SK-N-MC (cell line): ENCODE measurements at regions not wholly inside any gene's neighbourhood (a gene's known extent, or its start where the extent isn't known, plus 50 kb on each side); places are given as distances from the start of the nearest gene placed in this dataset.

Experiments used
- DNase-seq: peaks from one replicate; pipeline ENCODE4 v3.0.0-alpha.2; 2011; ENCODE audit warnings: low read depth, low spot score
- H3K27ac ChIP-seq: fragments of 200-600 bp; sonication (generic); 2 replicates; pipeline ENCODE4 v1.5.1; 2016; ENCODE audit warnings: mixed run types
- H3K36me3 ChIP-seq: fragments of 200-600 bp; sonication (generic); 2 replicates; pipeline ENCODE4 v1.6.1; 2017; ENCODE audit warnings: antibody characterized with exemption, low read length, mixed read lengths; ENCODE audit not compliant: insufficient read depth
- H3K4me3 ChIP-seq: fragments of 200-600 bp; sonication (generic); 2 replicates; pipeline ENCODE4 v1.5.1; 2016
- H3K9ac ChIP-seq: fragments of 200-600 bp; sonication (generic); 2 replicates; pipeline ENCODE4 v1.8.0; 2017; ENCODE audit warnings: mixed run types, mixed read lengths; ENCODE audit not compliant: insufficient read length
- H3K9me3 ChIP-seq: fragments of 200-600 bp; sonication (generic); 2 replicates; pipeline ENCODE4 v1.6.1; 2017; ENCODE audit warnings: low read depth, mild to moderate bottlenecking, antibody characterized with exemption, low read length, moderate library complexity, mixed read lengths
- EZH2 ChIP-seq: fragments of 200-600 bp; sonication (generic); IDR thresholded peaks from one replicate; pipeline ENCODE4 v1.6.1; 2017; ENCODE audit warnings: antibody characterized with exemption
- FOXP2 ChIP-seq: optimal IDR thresholded peaks from 2 replicates; pipeline ENCODE3; 2011; ENCODE audit warnings: mild to moderate bottlenecking, moderate library complexity; ENCODE audit not compliant: insufficient read depth; ENCODE audit errors: extremely low read length, control extremely low read depth
- POLR2AphosphoS5 ChIP-seq: IDR thresholded peaks from 2 replicates; pipeline ENCODE4 v1.6.1; 2012; ENCODE audit warnings: mild to moderate bottlenecking, low read depth, low read length, borderline replicate concordance

DNA sequence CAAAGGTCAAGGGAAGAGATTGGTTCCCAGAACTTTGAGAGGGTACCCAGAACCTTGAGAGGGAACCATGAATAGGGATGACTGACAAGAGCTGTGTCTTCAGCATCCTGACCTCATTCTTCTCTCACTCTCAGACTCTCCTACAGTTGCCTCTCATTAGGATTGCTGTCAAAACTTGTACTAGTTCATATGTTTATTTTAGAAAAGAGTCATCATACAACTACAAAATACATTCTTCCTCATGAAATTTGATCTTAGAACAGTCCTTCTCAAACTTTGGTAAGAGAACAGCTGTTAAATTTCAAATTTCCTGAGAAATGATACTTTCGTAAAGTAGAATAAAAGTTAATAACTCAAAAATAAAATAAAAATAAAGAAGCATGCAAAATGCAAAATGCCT lies 161.4 kb upstream of the ZRANB2 start:
- no peak overlapping the region for H3K9ac ChIP-seq
- no peak for TF ChIP-seq POLR2AphosphoS5
- TF ChIP-seq FOXP2: no peak
- no peak for TF ChIP-seq EZH2
- no peaks in the 10 kb centered on the region for H3K36me3 ChIP-seq
- no peak for DNase-seq
- H3K9me3 ChIP-seq: no peaks in the 10 kb centered on the region
- H3K27ac ChIP-seq: no peak overlapping the region
- H3K4me3 ChIP-seq: no peak overlapping the region

DNA sequence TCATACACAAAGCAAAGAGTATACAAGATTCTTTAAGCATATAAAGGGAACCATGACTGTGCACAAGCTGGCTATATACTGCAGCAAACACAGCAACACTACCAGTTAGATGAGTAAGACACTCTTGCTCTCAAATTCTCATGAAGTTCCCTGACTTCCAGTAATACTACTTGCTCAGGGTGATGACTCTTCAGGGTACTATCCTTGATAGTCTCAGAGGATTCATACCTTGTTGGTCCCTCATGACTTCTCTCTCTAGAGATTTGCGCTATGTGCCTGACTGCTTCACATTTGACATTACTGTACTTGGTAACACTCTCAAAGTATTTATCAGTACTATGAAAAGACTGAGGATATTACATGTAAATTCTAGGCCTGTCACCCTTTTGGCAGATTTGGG lies 159.8 kb upstream of the ZRANB2 start:
- no peak overlapping the region for H3K9ac ChIP-seq
- no peaks in the 10 kb centered on the region for H3K36me3 ChIP-seq
- TF ChIP-seq FOXP2 (no peak), POLR2AphosphoS5 (no peak), EZH2 (no peak)
- H3K4me3 ChIP-seq: no peak overlapping the region
- no peak for DNase-seq
- no peaks in the 10 kb centered on the region for H3K9me3 ChIP-seq
- no peak overlapping the region for H3K27ac ChIP-seq

DNA sequence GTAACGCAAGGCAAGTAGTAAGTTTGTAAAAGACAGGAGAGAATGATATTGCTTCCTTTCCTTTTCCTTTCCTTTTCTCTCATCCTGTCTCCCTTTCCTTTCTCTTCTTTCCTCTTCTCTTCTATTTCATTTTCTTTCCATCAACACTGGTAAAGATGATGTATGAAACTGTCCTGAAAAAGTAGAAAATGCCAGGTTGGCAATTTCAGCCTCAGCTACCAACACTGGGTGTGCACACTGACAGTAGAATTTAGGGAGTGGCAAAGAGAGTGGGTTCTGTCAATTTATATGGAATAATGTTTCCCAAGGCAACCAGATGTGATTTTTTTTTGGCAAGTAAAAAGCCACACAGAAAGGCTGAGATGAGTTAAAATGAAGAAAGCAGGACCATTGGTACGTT lies 155.7 kb upstream of the ZRANB2 start:
- H3K9ac ChIP-seq: no peak overlapping the region
- H3K36me3 ChIP-seq: no peaks in the 10 kb centered on the region
- H3K9me3 ChIP-seq: no peaks in the 10 kb centered on the region
- DNase-seq: no peak
- TF ChIP-seq FOXP2: no peak
- TF ChIP-seq EZH2: no peak
- no peak for TF ChIP-seq POLR2AphosphoS5
- H3K4me3 ChIP-seq: no peak overlapping the region
- H3K27ac ChIP-seq: no peak overlapping the region

DNA sequence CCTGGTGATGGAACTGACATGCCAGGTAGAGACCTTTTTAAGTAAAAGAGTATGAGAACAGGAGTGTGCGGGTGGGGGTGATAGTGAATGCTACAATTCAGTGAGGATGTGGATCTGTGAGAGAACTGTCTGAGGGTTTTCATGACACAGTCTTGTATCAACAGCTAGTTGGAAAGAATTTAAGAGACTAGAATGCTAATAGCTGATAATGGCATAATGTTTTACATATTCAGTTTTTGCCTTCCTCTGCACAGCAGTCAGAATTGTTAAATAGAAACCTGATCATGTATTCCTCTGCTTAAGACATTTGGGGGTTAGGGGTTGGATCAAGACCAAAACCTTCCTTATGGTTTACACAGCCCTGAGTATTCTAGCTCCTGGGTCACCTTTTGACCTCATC lies 152.8 kb upstream of the ZRANB2 start:
- Histone ChIP-seq H3K9me3 (no peaks in the 10 kb centered on the region), H3K4me3 (no peak overlapping the region), H3K9ac (no peak overlapping the region), H3K27ac (no peak overlapping the region), H3K36me3 (no peaks in the 10 kb centered on the region)
- DNase-seq: no peak
- TF ChIP-seq EZH2 (no peak), POLR2AphosphoS5 (no peak), FOXP2 (no peak)

DNA sequence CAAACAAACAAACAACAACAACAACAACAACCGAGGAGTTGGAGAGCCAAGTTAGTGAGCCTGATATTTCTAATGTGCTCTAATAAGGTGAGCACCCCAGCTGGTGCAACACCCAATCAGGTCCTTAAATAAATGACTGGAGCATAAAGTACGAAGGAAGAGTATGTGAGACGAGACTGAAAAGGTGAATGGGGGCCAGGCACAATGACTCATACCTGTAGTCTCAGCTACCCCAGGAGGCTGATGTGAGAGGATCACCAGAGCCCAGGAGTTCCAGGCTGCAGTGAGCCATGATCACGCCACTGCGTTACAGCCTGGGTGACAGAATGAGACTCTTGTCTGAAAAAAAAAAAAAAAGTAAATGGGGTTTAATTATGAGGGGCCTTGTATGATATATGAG lies 152.0 kb upstream of the ZRANB2 start:
- no peak overlapping the region for H3K9ac ChIP-seq
- TF ChIP-seq EZH2: no peak
- no peaks in the 10 kb centered on the region for H3K9me3 ChIP-seq
- H3K4me3 ChIP-seq: no peak overlapping the region
- H3K36me3 ChIP-seq: no peaks in the 10 kb centered on the region
- DNase-seq: no peak
- H3K27ac ChIP-seq: no peak overlapping the region

DNA sequence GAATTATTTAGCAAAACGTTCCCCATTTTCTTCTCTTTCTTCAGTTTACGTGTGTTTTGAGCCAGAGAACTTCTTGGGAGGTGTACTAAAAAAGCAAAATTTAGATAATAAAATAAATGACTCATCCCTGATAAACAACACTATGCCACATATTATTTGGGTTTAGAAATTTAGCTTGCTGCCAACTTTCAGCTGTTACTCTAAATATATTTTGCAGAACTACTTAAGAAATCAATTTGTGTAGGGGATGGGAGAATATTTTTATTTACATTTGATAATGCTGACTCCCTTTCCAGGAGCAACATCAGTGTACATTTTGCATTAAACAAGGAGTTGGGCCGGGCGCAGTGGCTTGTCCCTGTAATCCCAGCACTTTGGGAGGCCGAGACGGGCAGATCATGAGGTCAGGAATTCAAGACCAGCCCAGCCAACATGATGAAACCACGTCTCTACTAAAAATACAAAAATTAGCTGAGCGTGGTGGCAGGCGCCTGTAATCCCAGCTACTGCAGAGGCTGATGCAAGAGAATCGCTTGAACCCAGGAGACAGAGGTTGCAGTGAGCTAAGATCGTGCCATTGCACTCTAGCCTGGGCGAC lies 151.4 kb upstream of the ZRANB2 start:
- Histone ChIP-seq H3K9ac (no peak overlapping the region), H3K36me3 (no peaks in the 10 kb centered on the region), H3K27ac (no peak overlapping the region), H3K4me3 (no peak overlapping the region), H3K9me3 (no peaks in the 10 kb centered on the region)
- no peak for DNase-seq
- TF ChIP-seq FOXP2: no peak
- no peak for TF ChIP-seq POLR2AphosphoS5
- no peak for TF ChIP-seq EZH2

DNA sequence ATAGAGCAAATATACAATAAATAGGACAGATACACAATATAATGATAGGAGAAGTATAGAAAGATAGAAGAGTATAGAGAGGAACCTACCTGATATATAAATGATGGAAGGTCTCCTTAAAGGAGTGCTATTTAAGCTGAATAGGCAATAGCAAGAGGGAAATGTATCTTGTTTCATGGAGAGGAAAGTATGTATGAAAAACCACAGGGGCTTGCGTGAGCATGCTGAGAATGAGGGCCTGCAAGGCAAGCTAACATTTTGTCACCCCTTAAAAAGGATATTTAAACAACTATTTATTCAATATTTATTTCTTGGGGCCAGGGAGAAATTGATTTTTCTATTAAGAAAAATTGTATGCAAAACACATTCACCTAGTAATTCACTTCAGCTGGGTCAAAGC lies 150.9 kb upstream of the ZRANB2 start:
- TF ChIP-seq POLR2AphosphoS5 (no peak), FOXP2 (no peak), EZH2 (no peak)
- no peak for DNase-seq

DNA sequence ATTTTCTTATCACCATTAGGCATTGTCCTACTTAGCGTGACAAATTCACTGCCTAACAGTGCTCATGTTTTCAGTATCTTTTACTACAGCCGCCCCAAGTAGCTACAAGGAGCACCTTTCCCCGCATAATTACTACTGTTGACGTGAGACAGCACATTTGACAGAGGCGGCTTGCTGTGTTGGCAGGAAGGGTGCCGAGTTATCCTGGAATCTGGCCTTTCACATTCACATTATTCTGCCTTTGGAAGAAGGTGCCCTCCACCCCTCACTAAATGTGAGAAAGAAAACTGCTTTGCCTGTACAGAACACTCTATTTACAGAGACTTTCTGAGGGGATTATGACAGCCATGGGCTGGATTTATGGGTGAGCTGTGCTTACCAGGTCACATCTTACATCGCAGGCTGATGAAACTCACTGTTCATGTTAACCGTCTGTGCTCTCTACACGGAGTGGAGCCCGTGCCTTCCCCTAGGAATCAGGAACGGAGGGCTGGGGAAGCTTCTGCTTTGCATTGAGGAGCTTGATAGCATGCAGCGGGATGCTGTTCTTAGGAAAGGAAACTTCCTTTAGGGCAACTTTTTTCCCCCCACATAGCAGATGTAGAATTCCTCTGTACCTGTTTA lies 148.0 kb upstream of the ZRANB2 start:
- no peak for TF ChIP-seq FOXP2
- no peak for TF ChIP-seq EZH2
- TF ChIP-seq POLR2AphosphoS5: no peak
- Histone ChIP-seq H3K4me3 (no peak overlapping the region), H3K9me3 (no peaks in the 10 kb centered on the region), H3K9ac (no peak overlapping the region), H3K27ac (no peak overlapping the region), H3K36me3 (no peaks in the 10 kb centered on the region)
- DNase-seq: no peak

More for the DNA sequence above, 150.9 kb upstream of the ZRANB2 start:
- Histone ChIP-seq H3K9me3 (no peaks in the 10 kb centered on the region), H3K36me3 (no peaks in the 10 kb centered on the region), H3K4me3 (no peak overlapping the region), H3K27ac (no peak overlapping the region), H3K9ac (no peak overlapping the region)

DNA sequence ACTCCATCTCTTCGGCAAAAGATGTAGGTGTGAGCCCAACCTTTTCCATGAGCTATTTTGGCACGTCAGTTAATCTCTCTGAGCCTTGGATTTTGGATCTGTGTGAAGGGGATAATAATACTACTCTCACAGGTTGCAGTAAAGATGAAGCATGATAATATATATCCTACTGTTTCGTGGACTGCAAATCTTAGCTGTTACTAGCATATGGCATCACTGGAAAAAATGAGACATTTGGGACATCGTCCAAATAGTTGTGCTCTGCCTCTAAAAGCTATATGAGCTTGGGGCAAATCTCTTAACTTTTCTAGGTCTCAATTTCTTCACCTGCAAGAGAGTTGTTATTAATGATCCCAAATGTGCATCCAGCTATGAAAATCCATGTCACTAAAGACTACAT lies 147.4 kb upstream of the ZRANB2 start:
- TF ChIP-seq EZH2 (no peak), FOXP2 (no peak), POLR2AphosphoS5 (no peak)
- no peak for DNase-seq
- H3K27ac ChIP-seq: no peak overlapping the region
- H3K9me3 ChIP-seq: no peaks in the 10 kb centered on the region
- H3K36me3 ChIP-seq: no peaks in the 10 kb centered on the region
- no peak overlapping the region for H3K9ac ChIP-seq
- no peak overlapping the region for H3K4me3 ChIP-seq
